ENCODE measurements at regions not wholly inside any gene's neighbourhood (a gene's known extent, or its start where the extent isn't known, plus 50 kb on each side); places are given as distances from the start of the nearest gene placed in this dataset.

DNA sequence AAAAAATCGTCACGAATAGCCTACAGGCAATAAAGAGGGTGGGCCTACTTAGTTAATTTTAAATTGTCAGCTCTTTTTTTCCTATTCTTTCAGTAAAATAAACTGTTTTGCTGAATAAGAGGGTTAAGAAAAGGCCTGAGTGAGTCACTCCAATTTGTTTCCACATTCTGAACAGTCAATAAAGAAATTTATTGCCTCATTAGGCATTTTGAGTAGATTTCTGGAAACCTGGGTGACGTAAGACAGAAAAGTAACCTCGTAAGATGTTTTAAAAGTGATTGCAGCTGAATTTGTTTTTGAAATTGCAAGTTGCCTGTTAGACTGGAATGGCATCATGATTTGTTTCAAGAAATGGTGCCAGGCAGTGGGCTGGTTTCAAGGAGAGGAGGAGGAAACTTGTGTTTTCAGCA lies 439.3 kb downstream of the USP25 start:
- no peak for DNase-seq (ENCODE audit: low spot score in 2 of 2)
- Histone ChIP-seq H3K4me3 (no peak overlapping the region), H3K27ac (peak overlapping the region; percentile 37), H3K36me3 (no peaks in the 10 kb centered on the region), H3K27me3 (no peaks in the 10 kb centered on the region), H3K9me3 (no peaks in the 10 kb centered on the region), H3K4me1 (peaks cover 12% of the 10 kb centered on the region)
- TF ChIP-seq EP300 (IDR thresholded peaks at IDR 0.05) (no peak), POLR2AphosphoS5 (IDR thresholded peaks at IDR 0.05) (peak in 1 of 3 donors; percentile 61)
- WGBS = 29% methylated on average over 4 of the region's 4 CpGs

GRCh38 chr21:16169779-16170178 lies 440.0 kb downstream of the USP25 start:
- Histone ChIP-seq H3K27ac (peak overlapping the region; percentile 37), H3K4me3 (no peak overlapping the region), H3K4me1 (peaks cover 12% of the 10 kb centered on the region), H3K9me3 (no peaks in the 10 kb centered on the region), H3K36me3 (no peaks in the 10 kb centered on the region), H3K27me3 (no peaks in the 10 kb centered on the region)
- whole genome bisulfite sequencing = 69% methylated on average over 1 of the region's 1 CpG
- DNase-seq (ENCODE audit: low spot score in 2 of 2) = no peak
- TF ChIP-seq POLR2AphosphoS5 (IDR thresholded peaks at IDR 0.05) (no peak), EP300 (IDR thresholded peaks at IDR 0.05) (no peak), POLR2A (IDR thresholded peaks at IDR 0.05) (no peak)
- TF ChIP-seq, protein P1, sequence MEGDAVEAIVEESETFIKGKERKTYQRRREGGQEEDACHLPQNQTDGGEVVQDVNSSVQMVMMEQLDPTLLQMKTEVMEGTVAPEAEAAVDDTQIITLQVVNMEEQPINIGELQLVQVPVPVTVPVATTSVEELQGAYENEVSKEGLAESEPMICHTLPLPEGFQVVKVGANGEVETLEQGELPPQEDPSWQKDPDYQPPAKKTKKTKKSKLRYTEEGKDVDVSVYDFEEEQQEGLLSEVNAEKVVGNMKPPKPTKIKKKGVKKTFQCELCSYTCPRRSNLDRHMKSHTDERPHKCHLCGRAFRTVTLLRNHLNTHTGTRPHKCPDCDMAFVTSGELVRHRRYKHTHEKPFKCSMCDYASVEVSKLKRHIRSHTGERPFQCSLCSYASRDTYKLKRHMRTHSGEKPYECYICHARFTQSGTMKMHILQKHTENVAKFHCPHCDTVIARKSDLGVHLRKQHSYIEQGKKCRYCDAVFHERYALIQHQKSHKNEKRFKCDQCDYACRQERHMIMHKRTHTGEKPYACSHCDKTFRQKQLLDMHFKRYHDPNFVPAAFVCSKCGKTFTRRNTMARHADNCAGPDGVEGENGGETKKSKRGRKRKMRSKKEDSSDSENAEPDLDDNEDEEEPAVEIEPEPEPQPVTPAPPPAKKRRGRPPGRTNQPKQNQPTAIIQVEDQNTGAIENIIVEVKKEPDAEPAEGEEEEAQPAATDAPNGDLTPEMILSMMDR (IDR thresholded peaks at IDR 0.05) = no peak

- Histone ChIP-seq H3K36me3 (no peaks in the 10 kb centered on the region), H3K4me1 (peaks cover 3% of the 10 kb centered on the region), H3K27ac (peak overlapping the region; percentile 5), H3K9me3 (no peaks in the 10 kb centered on the region), H3K27me3 (no peaks in the 10 kb centered on the region), H3K4me3 (no peak overlapping the region)
- TF ChIP-seq POLR2AphosphoS5 (IDR thresholded peaks at IDR 0.05) (no peak), EP300 (IDR thresholded peaks at IDR 0.05) (no peak)
- DNase-seq (ENCODE audit: low spot score in 2 of 2) = no peak
Measured at GRCh38 chr21:16176570-16176969, 446.8 kb downstream of the USP25 start.

DNA sequence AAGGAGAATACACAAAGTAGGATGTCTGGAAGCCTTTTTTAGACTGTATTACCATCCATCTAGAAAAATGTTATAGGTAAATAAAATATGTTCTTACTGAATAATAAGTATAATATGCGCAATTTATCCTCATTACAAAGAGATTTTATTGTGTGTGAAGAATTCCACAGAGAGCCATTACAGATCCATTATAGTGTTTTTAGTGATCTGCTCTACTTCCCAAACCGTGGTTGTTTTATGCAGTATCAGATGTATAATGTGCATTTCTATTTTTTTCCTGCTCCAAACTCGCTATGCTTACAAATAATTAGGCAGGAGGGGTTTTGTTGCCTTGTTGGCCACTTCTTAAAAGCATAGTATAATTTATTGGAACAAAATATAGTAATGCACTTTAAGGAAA lies 447.8 kb downstream of the USP25 start:
- no peak overlapping the region for H3K4me3 ChIP-seq
- no peak for DNase-seq (ENCODE audit: low spot score in 2 of 2)
- TF ChIP-seq, protein P1 (IDR thresholded peaks at IDR 0.05) = no peak
- TF ChIP-seq EP300 (IDR thresholded peaks at IDR 0.05) = no peak
- no peaks in the 10 kb centered on the region for H3K36me3 ChIP-seq
- no peaks in the 10 kb centered on the region for H3K27me3 ChIP-seq
- H3K9me3 ChIP-seq = no peaks in the 10 kb centered on the region
- WGBS = 70% methylated on average over 3 of the region's 3 CpGs
- H3K27ac ChIP-seq = no peak overlapping the region
- peaks cover 3% of the 10 kb centered on the region for H3K4me1 ChIP-seq

DNA sequence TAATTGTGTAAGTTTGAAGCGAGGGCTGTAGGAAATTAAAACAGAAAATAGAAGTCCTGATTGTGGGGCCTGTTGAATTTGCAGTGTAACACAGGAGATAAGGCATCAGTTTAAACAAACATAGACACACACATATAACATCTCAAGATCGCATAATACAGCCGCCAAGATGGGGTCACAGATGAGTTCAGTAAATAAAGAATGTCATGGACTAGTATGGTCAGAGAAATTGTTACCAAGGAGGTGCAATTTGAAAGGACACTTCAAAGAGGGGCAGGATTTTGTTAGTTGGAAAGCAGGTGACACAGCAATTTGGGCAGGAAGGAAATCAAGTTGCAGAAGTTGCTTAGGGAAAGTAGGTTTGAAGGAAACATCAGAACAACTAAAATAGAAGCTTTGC lies 450.0 kb downstream of the USP25 start:
- WGBS = 73% methylated on average over 3 of the region's 3 CpGs
- peaks cover 3% of the 10 kb centered on the region for H3K4me1 ChIP-seq
- H3K36me3 ChIP-seq = no peaks in the 10 kb centered on the region
- H3K27me3 ChIP-seq = no peaks in the 10 kb centered on the region
- no peaks in the 10 kb centered on the region for H3K9me3 ChIP-seq
- TF ChIP-seq POLR2A (IDR thresholded peaks at IDR 0.05) (no peak), POLR2AphosphoS5 (IDR thresholded peaks at IDR 0.05) (no peak), EP300 (IDR thresholded peaks at IDR 0.05) (no peak)
- TF ChIP-seq, protein P1 (IDR thresholded peaks at IDR 0.05) = no peak
- H3K27ac ChIP-seq = no peak overlapping the region
- no peak overlapping the region for H3K4me3 ChIP-seq
- DNase-seq (ENCODE audit: low spot score in 2 of 2) = no peak

- TF ChIP-seq EP300 (IDR thresholded peaks at IDR 0.05) (no peak), POLR2AphosphoS5 (IDR thresholded peaks at IDR 0.05) (no peak), POLR2A (IDR thresholded peaks at IDR 0.05) (no peak)
- TF ChIP-seq, protein P1 (IDR thresholded peaks at IDR 0.05) = no peak
- DNase-seq (ENCODE audit: low spot score in 2 of 2) = no peak
- WGBS = 68% methylated on average over 3 of the region's 3 CpGs
- Histone ChIP-seq H3K27me3 (no peaks in the 10 kb centered on the region), H3K4me3 (no peak overlapping the region), H3K27ac (peak overlapping the region; percentile 15), H3K4me1 (peaks cover 3% of the 10 kb centered on the region), H3K36me3 (no peaks in the 10 kb centered on the region), H3K9me3 (no peaks in the 10 kb centered on the region)
Measured at GRCh38 chr21:16180614-16181013, 450.8 kb downstream of the USP25 start.

Data from suprapubic skin (tissue), 4 donors.